Mesothelial cell of epicardium (in vitro differentiated cells): ENCODE measurements at regions not wholly inside any gene's neighbourhood (a gene's known extent, or its start where the extent isn't known, plus 50 kb on each side); places are given as distances from the start of the nearest gene placed in this dataset.
"Not testable (repeated sequence)": the region's sequence is repeated elsewhere in the genome, so short reads cannot be mapped to it uniquely, and the experiment has no call there.

ENCODE experiments used
- DNase-seq, 2 experiments: peaks; one replicate each; pipeline ENCODE4 v3.0.0; 2021; ENCODE audit warnings: low spot score in 2 of 2; ENCODE audit not compliant: unreplicated experiment in 2 of 2
- H3K27ac Mint-ChIP-seq: 2 replicates; pipeline ENCODE4 v1.8.0; 2021; ENCODE audit warnings: mixed read lengths
- H3K27me3 Mint-ChIP-seq: 2 replicates; pipeline ENCODE4 v1.8.0; 2021; ENCODE audit warnings: low read depth, mixed read lengths
- H3K36me3 Mint-ChIP-seq: 2 replicates; pipeline ENCODE4 v1.8.0; 2021; ENCODE audit warnings: mixed read lengths
- H3K4me1 Mint-ChIP-seq: 2 replicates; pipeline ENCODE4 v1.8.0; 2021; ENCODE audit warnings: mixed read lengths
- H3K4me3 Mint-ChIP-seq: 2 replicates; pipeline ENCODE4 v1.8.0; 2021; ENCODE audit warnings: mild to moderate bottlenecking, moderate library complexity, mixed read lengths
- H3K9me3 Mint-ChIP-seq: 2 replicates; pipeline ENCODE4 v1.8.0; 2021; ENCODE audit warnings: mixed read lengths
- CTCF ChIP-seq: fragments of 200-600 bp; sonication (generic); IDR thresholded peaks from one replicate; pipeline ENCODE4 v1.5.0; 2021; ENCODE audit warnings: antibody characterized with exemption; ENCODE audit not compliant: unreplicated experiment

GRCh38 chr13:61275251-61275650 lies 140.4 kb downstream of the PCDH20 start:
- no peak for TF ChIP-seq CTCF
- no peak overlapping the region for H3K4me3 Mint-ChIP-seq
- H3K27ac Mint-ChIP-seq = no peak overlapping the region
- no peaks in the 10 kb centered on the region for H3K36me3 Mint-ChIP-seq
- H3K9me3 Mint-ChIP-seq = peaks cover 12% of the 10 kb centered on the region
- no peaks in the 10 kb centered on the region for H3K4me1 Mint-ChIP-seq
- DNase-seq = no peak
- H3K27me3 Mint-ChIP-seq = no peaks in the 10 kb centered on the region

- not testable (repeated sequence) for H3K27me3 Mint-ChIP-seq, H3K4me3 Mint-ChIP-seq, H3K4me1 Mint-ChIP-seq, H3K36me3 Mint-ChIP-seq, DNase-seq, H3K27ac Mint-ChIP-seq
- peaks cover 32% of the 10 kb centered on the region for H3K9me3 Mint-ChIP-seq
Measured at GRCh38 chr13:61266896-61267295, 148.8 kb downstream of the PCDH20 start.

GRCh38 chr13:61261746-61262472 lies 153.7 kb downstream of the PCDH20 start:
- H3K4me3 Mint-ChIP-seq = no peak overlapping the region
- no peaks in the 10 kb centered on the region for H3K9me3 Mint-ChIP-seq
- no peak overlapping the region for H3K27ac Mint-ChIP-seq
- no peak for DNase-seq
- H3K36me3 Mint-ChIP-seq = no peaks in the 10 kb centered on the region
- no peaks in the 10 kb centered on the region for H3K4me1 Mint-ChIP-seq
- TF ChIP-seq CTCF = no peak
- H3K27me3 Mint-ChIP-seq = peaks cover 4% of the 10 kb centered on the region

GRCh38 chr13:61258185-61258584 lies 157.5 kb downstream of the PCDH20 start:
- H3K4me3 Mint-ChIP-seq = no peak overlapping the region
- H3K27ac Mint-ChIP-seq = no peak overlapping the region
- TF ChIP-seq CTCF = no peak
- no peaks in the 10 kb centered on the region for H3K9me3 Mint-ChIP-seq
- H3K27me3 Mint-ChIP-seq = no peaks in the 10 kb centered on the region
- no peaks in the 10 kb centered on the region for H3K4me1 Mint-ChIP-seq
- DNase-seq = no peak
- H3K36me3 Mint-ChIP-seq = no peaks in the 10 kb centered on the region

- DNase-seq = no peak
- Mint-ChIP-seq H3K9me3 (no peaks in the 10 kb centered on the region), H3K4me1 (no peaks in the 10 kb centered on the region), H3K27me3 (no peaks in the 10 kb centered on the region), H3K4me3 (no peak overlapping the region), H3K36me3 (no peaks in the 10 kb centered on the region), H3K27ac (no peak overlapping the region)
- peak; percentile 29 for TF ChIP-seq CTCF
Measured at GRCh38 chr13:61255040-61255796, 160.4 kb downstream of the PCDH20 start.

GRCh38 chr13:61253105-61253877 lies 162.4 kb downstream of the PCDH20 start:
- no peak for DNase-seq
- no peak overlapping the region for H3K27ac Mint-ChIP-seq
- no peaks in the 10 kb centered on the region for H3K36me3 Mint-ChIP-seq

More at GRCh38 chr13:61253105-61253877, 162.4 kb downstream of the PCDH20 start:
- no peak for TF ChIP-seq CTCF
- Mint-ChIP-seq H3K27me3 (no peaks in the 10 kb centered on the region), H3K4me1 (no peaks in the 10 kb centered on the region), H3K9me3 (no peaks in the 10 kb centered on the region), H3K4me3 (no peak overlapping the region)
